DND-41 (cell line): ENCODE measurements at regions not wholly inside any gene's neighbourhood (a gene's known extent, or its start where the extent isn't known, plus 50 kb on each side); places are given as distances from the start of the nearest gene placed in this dataset.

Experiments used
- CTCF ChIP-seq: IDR thresholded peaks from 2 replicates; pipeline ENCODE4 v1.5.1; 2012; ENCODE audit warnings: borderline replicate concordance, low read length, moderate library complexity, mild to moderate bottlenecking; ENCODE audit not compliant: poor library complexity, severe bottlenecking; ENCODE audit errors: extremely low read depth
- EZH2 ChIP-seq: IDR thresholded peaks from 3 replicates; pipeline ENCODE4 v1.6.1; 2012; ENCODE audit warnings: borderline replicate concordance, low read depth, mild to moderate bottlenecking, moderate library complexity, low read length, inconsistent platforms; ENCODE audit not compliant: severe bottlenecking

- no peak for TF ChIP-seq CTCF
- no peak for TF ChIP-seq EZH2
These were observed 63.9 kb upstream of the PTPRG start for GRCh38 chr3:61497463-61497862.
